BE2C (cell line): ENCODE measurements at regions not wholly inside any gene's neighbourhood (a gene's known extent, or its start where the extent isn't known, plus 50 kb on each side); places are given as distances from the start of the nearest gene placed in this dataset.
A peak's percentile ranks its signal among the peaks of the same experiment; 100 is the strongest.

Source experiments
- DNase-seq: peaks from one replicate; pipeline ENCODE4 v3.0.0-alpha.2; 2020
- H3K27me3 ChIP-seq: fragments of 250-450 bp; sonication (Bioruptor Pico); 2 replicates; pipeline ENCODE4 v1.5.1; 2020; ENCODE audit warnings: mild to moderate bottlenecking
- H3K36me3 ChIP-seq: fragments of 250-450 bp; sonication (Bioruptor Pico); 2 replicates; pipeline ENCODE4 v1.5.1; 2020; ENCODE audit warnings: mild to moderate bottlenecking
- H3K4me1 ChIP-seq: fragments of 250-450 bp; sonication (Bioruptor Pico); 2 replicates; pipeline ENCODE4 v1.5.1; 2020
- H3K4me3 ChIP-seq: 2 replicates; pipeline ENCODE4 v1.5.1; 2011; ENCODE audit warnings: low read depth, low read length
- H3K9me3 ChIP-seq: fragments of 250-450 bp; sonication (Bioruptor Pico); 2 replicates; pipeline ENCODE4 v1.5.1; 2020
- CTCF ChIP-seq: IDR thresholded peaks from 2 replicates; pipeline ENCODE4 v1.5.1; 2012; ENCODE audit warnings: mild to moderate bottlenecking, low read depth, low read length

DNA sequence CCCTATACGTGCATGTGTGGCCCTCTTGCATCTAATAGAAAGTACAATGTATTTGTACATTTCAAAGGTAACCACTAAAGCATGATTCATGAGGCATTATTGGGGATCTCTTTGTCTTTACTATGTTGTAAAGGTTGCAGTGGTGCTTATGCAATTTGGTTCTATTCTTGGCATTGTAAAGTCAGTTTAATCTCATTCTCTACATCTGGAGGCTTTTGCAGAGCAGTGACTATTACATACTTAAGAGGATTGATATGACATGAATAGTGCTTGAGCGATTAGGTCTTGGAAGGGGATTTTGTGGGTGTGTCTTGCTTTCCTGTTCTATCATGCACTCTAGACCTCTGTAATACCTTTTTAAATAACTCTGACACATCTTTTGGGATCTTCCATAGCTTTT lies 610.0 kb downstream of the EFNB2 start:
- Histone ChIP-seq H3K27me3 (no peaks in the 10 kb centered on the region), H3K4me1 (no peaks in the 10 kb centered on the region), H3K9me3 (no peaks in the 10 kb centered on the region), H3K4me3 (no peak overlapping the region), H3K36me3 (no peaks in the 10 kb centered on the region)
- DNase-seq = no peak
- TF ChIP-seq CTCF = no peak

DNA sequence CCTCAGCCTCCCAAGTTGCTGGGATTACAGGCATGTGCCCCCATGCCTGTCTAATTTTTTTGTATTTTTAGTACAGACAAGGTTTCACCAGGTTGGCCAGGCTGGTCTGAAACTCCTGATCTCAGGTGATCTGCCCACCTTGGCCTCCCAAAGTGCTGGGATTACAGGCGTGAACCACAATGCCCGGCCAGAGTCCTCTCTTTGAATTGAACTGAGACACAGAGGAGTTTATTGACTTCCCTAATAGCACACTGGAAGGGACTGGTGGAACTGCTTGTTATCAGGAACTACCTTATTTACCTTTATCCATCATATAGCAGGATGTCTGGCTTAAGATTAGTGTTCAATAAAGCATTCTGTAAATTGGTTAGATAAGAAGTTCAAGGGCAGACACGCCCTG lies 613.8 kb downstream of the EFNB2 start:
- Histone ChIP-seq H3K4me3 (no peak overlapping the region), H3K9me3 (no peaks in the 10 kb centered on the region), H3K27me3 (peaks cover 10% of the 10 kb centered on the region; the same call in 1 of the 2 replicates), H3K4me1 (no peaks in the 10 kb centered on the region; the same call in 1 of the 2 replicates), H3K36me3 (no peaks in the 10 kb centered on the region)
- DNase-seq = no peak
- TF ChIP-seq CTCF = no peak

- no peaks in the 10 kb centered on the region for H3K36me3 ChIP-seq
- H3K4me3 ChIP-seq = no peak overlapping the region
- TF ChIP-seq CTCF = no peak
- peaks cover 10% of the 10 kb centered on the region; the same call in 1 of the 2 replicates for H3K27me3 ChIP-seq
- H3K4me1 ChIP-seq = no peaks in the 10 kb centered on the region; the same call in 1 of the 2 replicates
- H3K9me3 ChIP-seq = no peaks in the 10 kb centered on the region
- DNase-seq = no peak
Measured at GRCh38 chr13:105920370-105920769, 615.1 kb downstream of the EFNB2 start.

DNA sequence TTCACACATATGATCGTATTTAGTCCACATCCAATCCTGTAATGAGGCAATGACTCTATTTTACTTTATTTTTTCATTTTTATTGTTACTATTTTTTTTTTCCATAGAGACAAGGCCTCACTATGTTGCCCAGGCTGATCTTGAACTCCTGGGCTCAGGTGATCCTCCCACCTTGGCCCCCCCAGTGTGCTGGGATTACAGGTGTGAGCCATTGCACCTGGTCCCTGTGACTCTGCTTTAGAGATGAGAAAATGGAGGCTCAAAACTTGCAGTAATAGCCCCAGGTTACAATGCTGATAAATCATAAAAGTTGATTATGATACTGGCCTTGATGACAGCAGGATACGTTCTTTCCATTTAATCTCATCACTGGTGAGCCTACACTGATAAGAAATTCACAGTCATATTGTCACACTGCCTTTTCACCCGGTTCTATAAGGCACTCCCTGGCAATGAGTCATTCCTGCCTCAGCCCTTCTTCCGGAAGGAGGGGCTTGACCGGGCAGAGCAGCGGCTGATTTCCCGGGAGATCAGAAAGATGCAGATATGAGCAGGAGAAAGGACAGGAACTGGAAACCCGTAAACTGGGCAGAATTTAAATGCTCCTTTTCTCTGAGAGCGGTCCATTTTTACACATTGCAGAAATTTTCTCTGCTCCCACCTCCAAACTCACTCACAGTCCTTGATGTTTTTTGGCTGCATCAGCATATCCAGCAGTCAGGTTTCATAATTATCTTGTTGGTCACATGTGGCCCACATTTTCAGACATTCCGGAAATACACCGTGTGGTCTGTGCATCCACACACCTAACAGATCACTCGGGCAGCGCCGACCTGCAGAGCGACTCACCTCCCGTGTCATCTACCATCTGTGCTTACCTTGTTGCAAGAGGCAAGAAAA lies 616.4 kb downstream of the EFNB2 start:
- Histone ChIP-seq H3K27me3 (peaks cover 10% of the 10 kb centered on the region; the same call in 1 of the 2 replicates), H3K9me3 (no peaks in the 10 kb centered on the region), H3K4me3 (peak overlapping the region; percentile 55), H3K36me3 (no peaks in the 10 kb centered on the region), H3K4me1 (no peaks in the 10 kb centered on the region; the same call in 1 of the 2 replicates)
- no peak for TF ChIP-seq CTCF
- peak; percentile 76 for DNase-seq

DNA sequence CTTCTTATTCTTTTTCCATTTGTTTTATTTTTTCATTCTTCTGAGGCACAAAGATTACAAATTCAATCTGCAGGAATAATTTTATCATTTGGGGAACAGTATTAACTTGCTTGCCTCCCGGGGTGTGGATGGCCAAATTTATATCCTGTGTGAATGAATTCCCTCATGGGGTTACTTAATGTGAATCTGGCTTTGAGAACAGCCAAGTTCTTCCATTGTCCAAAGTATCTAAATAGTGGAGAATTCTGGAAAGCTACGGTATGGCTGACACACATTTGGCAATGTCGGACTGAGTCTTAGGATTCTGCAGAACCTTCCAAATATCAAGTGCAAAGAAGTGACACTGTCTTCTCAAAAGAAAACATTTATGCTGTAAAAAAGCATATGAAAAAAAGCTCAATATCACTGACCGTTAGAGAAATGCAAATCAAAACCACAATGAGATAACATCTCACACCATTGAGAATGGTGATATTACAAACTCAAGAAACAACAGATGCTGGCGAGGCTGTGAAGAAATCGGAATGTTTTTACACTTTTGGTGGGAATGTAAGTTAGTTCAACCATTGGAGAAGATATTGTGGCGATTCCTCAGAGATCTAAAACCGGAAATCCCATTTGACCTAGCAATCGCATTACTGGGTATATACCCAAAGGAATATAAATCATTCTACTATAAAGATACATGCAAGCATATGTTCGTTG lies 620.2 kb downstream of the EFNB2 start:
- no peak for TF ChIP-seq CTCF
- H3K27me3 ChIP-seq = peaks cover 10% of the 10 kb centered on the region; the same call in 1 of the 2 replicates
- H3K4me3 ChIP-seq = no peak overlapping the region
- H3K36me3 ChIP-seq = no peaks in the 10 kb centered on the region
- no peak for DNase-seq
- no peaks in the 10 kb centered on the region for H3K9me3 ChIP-seq
- H3K4me1 ChIP-seq = no peaks in the 10 kb centered on the region; the same call in 1 of the 2 replicates
